Esophagus muscularis mucosa (tissue), 4 donors: ENCODE measurements at regions not wholly inside any gene's neighbourhood (a gene's known extent, or its start where the extent isn't known, plus 50 kb on each side); places are given as distances from the start of the nearest gene placed in this dataset.

ENCODE experiments used
- DNase-seq: peaks from one replicate; pipeline ENCODE4 v3.0.0-alpha.2; 2017; ENCODE audit errors: extremely low spot score
- H3K27ac ChIP-seq, 4 donors: fragments of 200-600 bp; sonication (generic); replicated peaks in 1 of 4; 1 replicate in 3 of 4; 2 replicates in 1 of 4; pipeline ENCODE4 v1.5.1; 2016 to 2019; ENCODE audit warnings: mild to moderate bottlenecking in 1 of 4
- H3K27me3 ChIP-seq, 4 donors: fragments of 200-600 bp; sonication (generic); one replicate each; pipeline versions ENCODE4 v1.5.1 to v1.6.0; 2016 to 2019
- H3K36me3 ChIP-seq, 4 donors: fragments of 200-600 bp; sonication (generic); one replicate each; pipeline ENCODE4 v1.5.1; 2016 to 2019
- H3K4me1 ChIP-seq, 4 donors: fragments of 200-600 bp; sonication (generic); one replicate each; pipeline ENCODE4 v1.5.1; 2016 to 2019
- H3K4me3 ChIP-seq, 4 donors: fragments of 200-600 bp; sonication (generic); 1 replicate in 2 of 4; 2 replicates in 2 of 4; pipeline ENCODE4 v1.5.1; 2016 to 2019; ENCODE audit warnings: mild to moderate bottlenecking in 4 of 4, moderate library complexity in 1 of 4
- H3K9me3 ChIP-seq, 4 donors: fragments of 200-600 bp; sonication (generic); 1 replicate in 3 of 4; 2 replicates in 1 of 4; pipeline ENCODE4 v1.5.1; 2016 to 2019
- EP300 ChIP-seq: sonication (generic); formaldehyde crosslinking; IDR thresholded peaks from one replicate; pipeline ENCODE4 v1.6.1; 2017; ENCODE audit warnings: antibody characterized with exemption
- POLR2A ChIP-seq: fragments of 450-650 bp; IDR thresholded peaks from one replicate; pipeline ENCODE4 v1.6.1; 2017; ENCODE audit warnings: antibody characterized with exemption, moderate library complexity, mild to moderate bottlenecking, low read depth
- POLR2AphosphoS5 ChIP-seq, 2 donors: sonication (generic); formaldehyde crosslinking; IDR thresholded peaks; one replicate each; pipeline ENCODE4 v1.6.1; 2017; ENCODE audit warnings: antibody characterized with exemption in 2 of 2
- WGBS: methylation state at CpG from one replicate; pipeline ENCODE4 v1.1.5; 2018; 5-methylcytosine and 5-hydroxymethylcytosine counted together
- intact Hi-C: fragments of 100-400 bp; cut with DNase I; formaldehyde crosslinking; loops from one replicate; pipeline ENCODE4 v1.15.1; 2023
- TF ChIP-seq, protein P1 (sequence below), 3 experiments: fragments of 200-600 bp in 2 of 3; fragments of 450-650 bp in 1 of 3; sonication (generic) in 2 of 3; IDR thresholded peaks; one replicate each; pipeline ENCODE4 v1.5.1; 2017 to 2019; ENCODE audit warnings: antibody characterized with exemption in 3 of 3, mild to moderate bottlenecking in 2 of 3, moderate library complexity in 1 of 3

DNA sequence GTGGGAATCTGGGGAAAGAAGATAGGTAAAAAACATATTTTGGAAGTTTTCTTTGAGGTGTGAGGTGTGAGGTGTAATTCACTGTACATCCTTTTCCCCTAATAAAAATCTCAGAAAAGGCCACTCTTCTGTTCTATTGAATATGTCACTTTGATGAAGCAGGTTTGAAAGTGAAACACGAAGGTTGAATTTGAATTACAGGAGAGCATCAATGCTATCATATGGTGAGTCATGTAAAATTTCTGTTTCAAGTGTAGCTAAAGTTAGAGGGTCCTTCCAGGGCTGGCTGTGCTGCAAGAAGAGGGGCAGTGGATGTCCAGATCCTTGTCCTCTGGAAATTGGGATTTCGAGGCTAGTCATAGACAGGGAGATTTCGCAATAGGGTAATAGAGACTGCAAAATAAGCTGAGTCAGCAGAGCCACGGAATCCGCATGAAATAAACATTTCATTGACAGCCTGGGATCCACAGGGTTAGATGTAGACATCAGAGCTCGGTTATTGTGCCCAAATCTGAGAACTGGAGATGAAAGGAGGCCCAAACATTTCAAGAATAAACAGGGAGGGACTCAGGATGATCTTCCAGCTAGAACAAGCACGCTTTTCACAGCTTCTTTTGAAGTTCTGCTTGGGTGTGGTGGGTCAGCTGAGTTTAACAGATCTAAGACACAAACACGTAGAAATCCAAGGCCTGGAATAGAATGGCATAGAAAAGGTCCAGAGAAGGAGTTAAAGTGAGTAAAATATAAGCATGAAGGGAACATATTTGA, 194.4 kb upstream of the CDKN2B start:
- H3K36me3 ChIP-seq: no peaks in the 10 kb centered on the region
- DNase-seq: no peak
- no peak overlapping the region for H3K27ac ChIP-seq
- WGBS: 44% methylated on average over 8 of the region's 8 CpGs
- H3K27me3 ChIP-seq: no peaks in the 10 kb centered on the region
- peaks cover 0 to 1% (median 0%) of the 10 kb centered on the region in 4 donors for H3K4me1 ChIP-seq
- TF ChIP-seq POLR2AphosphoS5 (IDR thresholded peaks at IDR 0.05) (no peak), POLR2A (no peak), EP300 (no peak)
- TF ChIP-seq, protein P1, sequence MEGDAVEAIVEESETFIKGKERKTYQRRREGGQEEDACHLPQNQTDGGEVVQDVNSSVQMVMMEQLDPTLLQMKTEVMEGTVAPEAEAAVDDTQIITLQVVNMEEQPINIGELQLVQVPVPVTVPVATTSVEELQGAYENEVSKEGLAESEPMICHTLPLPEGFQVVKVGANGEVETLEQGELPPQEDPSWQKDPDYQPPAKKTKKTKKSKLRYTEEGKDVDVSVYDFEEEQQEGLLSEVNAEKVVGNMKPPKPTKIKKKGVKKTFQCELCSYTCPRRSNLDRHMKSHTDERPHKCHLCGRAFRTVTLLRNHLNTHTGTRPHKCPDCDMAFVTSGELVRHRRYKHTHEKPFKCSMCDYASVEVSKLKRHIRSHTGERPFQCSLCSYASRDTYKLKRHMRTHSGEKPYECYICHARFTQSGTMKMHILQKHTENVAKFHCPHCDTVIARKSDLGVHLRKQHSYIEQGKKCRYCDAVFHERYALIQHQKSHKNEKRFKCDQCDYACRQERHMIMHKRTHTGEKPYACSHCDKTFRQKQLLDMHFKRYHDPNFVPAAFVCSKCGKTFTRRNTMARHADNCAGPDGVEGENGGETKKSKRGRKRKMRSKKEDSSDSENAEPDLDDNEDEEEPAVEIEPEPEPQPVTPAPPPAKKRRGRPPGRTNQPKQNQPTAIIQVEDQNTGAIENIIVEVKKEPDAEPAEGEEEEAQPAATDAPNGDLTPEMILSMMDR (IDR thresholded peaks at IDR 0.05): no peak
- no peak overlapping the region for H3K4me3 ChIP-seq
- no peaks in the 10 kb centered on the region for H3K9me3 ChIP-seq
- intact Hi-C loops: no loop called here

- whole genome bisulfite sequencing: 85% methylated on average over 2 of the region's 2 CpGs
These were observed 195.1 kb upstream of the CDKN2B start for GRCh38 chr9:22204240-22204639.

GRCh38 chr9:22206833-22207232, 197.7 kb upstream of the CDKN2B start:
- TF ChIP-seq EP300 (no peak), POLR2AphosphoS5 (IDR thresholded peaks at IDR 0.05) (no peak), POLR2A (no peak)
- TF ChIP-seq, protein P1 (IDR thresholded peaks at IDR 0.05): no peak
- DNase-seq: no peak
- Histone ChIP-seq H3K4me1 (peaks cover under 1 to 15% (median 7%) of the 10 kb centered on the region in 4 donors), H3K27me3 (no peaks in the 10 kb centered on the region), H3K36me3 (no peaks in the 10 kb centered on the region), H3K4me3 (no peak overlapping the region), H3K9me3 (no peaks in the 10 kb centered on the region), H3K27ac (no peak overlapping the region)
- 73% methylated on average over 5 of the region's 5 CpGs for WGBS
- intact Hi-C loops: no loop called here

More at GRCh38 chr9:22204240-22204639, 195.1 kb upstream of the CDKN2B start:
- intact Hi-C loops: no loop called here
- DNase-seq: no peak
- TF ChIP-seq POLR2A (no peak), POLR2AphosphoS5 (IDR thresholded peaks at IDR 0.05) (no peak), EP300 (no peak)
- TF ChIP-seq, protein P1 (IDR thresholded peaks at IDR 0.05): no peak
- Histone ChIP-seq H3K4me3 (no peak overlapping the region), H3K4me1 (peaks cover 0 to 8% (median 0%) of the 10 kb centered on the region in 4 donors), H3K9me3 (no peaks in the 10 kb centered on the region), H3K27me3 (no peaks in the 10 kb centered on the region), H3K27ac (no peak overlapping the region), H3K36me3 (no peaks in the 10 kb centered on the region)

DNA sequence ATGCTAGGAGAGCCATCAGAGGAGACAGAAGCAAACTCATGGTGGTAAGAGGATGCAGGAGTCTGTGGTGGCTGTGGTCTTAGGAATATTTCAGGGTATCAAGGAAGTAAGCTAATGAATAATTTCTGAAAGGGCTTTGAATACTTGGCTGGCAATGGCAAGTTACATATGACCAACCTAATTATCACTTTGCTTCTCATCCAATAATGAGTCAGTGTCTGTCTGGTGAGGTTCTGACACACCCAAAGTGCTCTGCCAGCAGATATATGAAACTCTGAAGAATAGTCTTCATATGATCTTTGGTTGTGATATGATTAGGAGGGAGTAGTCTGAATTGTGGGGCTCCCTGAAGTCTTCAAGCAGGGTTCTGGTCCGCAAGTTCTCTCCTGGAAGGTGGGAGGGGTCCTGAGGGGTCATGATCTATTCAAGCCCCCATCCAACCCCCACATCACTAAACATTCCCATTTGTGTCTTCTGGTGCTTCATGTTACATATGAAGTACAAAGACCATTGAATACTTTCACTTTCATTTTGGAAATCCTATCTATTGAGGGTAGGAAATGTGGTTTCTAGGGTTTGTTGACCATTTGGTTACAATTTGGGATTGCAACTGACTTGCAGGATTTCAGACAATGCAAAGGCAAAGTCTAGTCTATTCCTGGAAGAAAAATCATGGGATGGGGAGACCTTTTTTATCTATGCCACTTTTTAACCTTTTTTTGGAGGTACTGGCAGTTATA, 199.9 kb upstream of the CDKN2B start:
- no peaks in the 10 kb centered on the region for H3K9me3 ChIP-seq
- H3K36me3 ChIP-seq: no peaks in the 10 kb centered on the region
- H3K27ac ChIP-seq: no peak overlapping the region
- TF ChIP-seq POLR2A (no peak), EP300 (no peak)
- TF ChIP-seq, protein P1 (IDR thresholded peaks at IDR 0.05): no peak
- no peaks in the 10 kb centered on the region for H3K27me3 ChIP-seq
- WGBS: 94% methylated on average over 1 of the region's 1 CpG
- intact Hi-C loops: no loop called here
- H3K4me1 ChIP-seq: peaks cover 5 to 21% (median 10%) of the 10 kb centered on the region in 4 donors
- no peak overlapping the region for H3K4me3 ChIP-seq
- no peak for DNase-seq
